GM18909 (cell line): ENCODE measurements at regions not wholly inside any gene's neighbourhood (a gene's known extent, or its start where the extent isn't known, plus 50 kb on each side); places are given as distances from the start of the nearest gene placed in this dataset.
"Not testable (repeated sequence)": the region's sequence is repeated elsewhere in the genome, so short reads cannot be mapped to it uniquely, and the experiment has no call there.

Source experiments
- ATAC-seq: cut with Tn5 transposase; IDR thresholded peaks from one replicate; pipeline ENCODE4 v1.9.1; 2021; ENCODE audit warnings: mild to moderate bottlenecking; ENCODE audit not compliant: unreplicated experiment, poor library complexity

- peak; percentile 95 for ATAC-seq
These were observed 76.9 kb upstream of the SLCO2A1 start for GRCh38 chr3:134106580-134106979.

GRCh38 chr3:134105876-134106556 lies 76.3 kb upstream of the SLCO2A1 start:
- ATAC-seq: peak; percentile 26

GRCh38 chr3:134104031-134104430 lies 74.3 kb upstream of the SLCO2A1 start:
- ATAC-seq: no peak

GRCh38 chr3:134103470-134103869 lies 73.7 kb upstream of the SLCO2A1 start:
- ATAC-seq: no peak

GRCh38 chr3:134102976-134103375 lies 73.3 kb upstream of the SLCO2A1 start:
- no peak for ATAC-seq

GRCh38 chr3:134096214-134096613 lies 66.5 kb upstream of the SLCO2A1 start:
- not testable (repeated sequence) for ATAC-seq

- no peak for ATAC-seq
These were observed 65.3 kb upstream of the SLCO2A1 start for GRCh38 chr3:134095005-134095404.

GRCh38 chr3:134094491-134094890 lies 64.8 kb upstream of the SLCO2A1 start:
- no peak for ATAC-seq

GRCh38 chr3:134093956-134094355 lies 64.2 kb upstream of the SLCO2A1 start:
- ATAC-seq: no peak

GRCh38 chr3:134092208-134092701 lies 62.5 kb upstream of the SLCO2A1 start:
- ATAC-seq: no peak

GRCh38 chr3:134090031-134090430 lies 60.3 kb upstream of the SLCO2A1 start:
- ATAC-seq: no peak

GRCh38 chr3:134087060-134087974 lies 57.6 kb upstream of the SLCO2A1 start:
- no peak for ATAC-seq

GRCh38 chr3:134086616-134087015 lies 56.9 kb upstream of the SLCO2A1 start:
- no peak for ATAC-seq

GRCh38 chr3:134085034-134085775 lies 55.5 kb upstream of the SLCO2A1 start:
- no peak for ATAC-seq

GRCh38 chr3:134084242-134084950 lies 54.7 kb upstream of the SLCO2A1 start:
- no peak for ATAC-seq

- ATAC-seq: no peak
These were observed 54.0 kb upstream of the SLCO2A1 start for GRCh38 chr3:134083626-134084241.

- ATAC-seq: no peak
These were observed 53.3 kb upstream of the SLCO2A1 start for GRCh38 chr3:134083008-134083407.

- ATAC-seq: no peak
These were observed 52.9 kb upstream of the SLCO2A1 start for GRCh38 chr3:134082582-134082981.

- no peak for ATAC-seq
These were observed 51.5 kb upstream of the SLCO2A1 start for GRCh38 chr3:134081211-134081610.

- ATAC-seq: no peak
These were observed 51.0 kb upstream of the SLCO2A1 start for GRCh38 chr3:134080761-134081160.
